ENCODE measurements at regions not wholly inside any gene's neighbourhood (a gene's known extent, or its start where the extent isn't known, plus 50 kb on each side); places are given as distances from the start of the nearest gene placed in this dataset.

GRCh38 chr2:204064119-204064518 lies 127.6 kb downstream of the ICOS start:
- H3K27me3 ChIP-seq, result no peaks in the 10 kb centered on the region
- H3K4me3 ChIP-seq, result no peak overlapping the region
- intact Hi-C loops (cut with DNase I), result no loop called here
- no peaks in the 10 kb centered on the region for H3K4me1 ChIP-seq
- no peak for TF ChIP-seq POLR2A (IDR thresholded peaks at IDR 0.05)
- TF ChIP-seq CTCF (IDR thresholded peaks at IDR 0.05), result no peak
- no peaks in the 10 kb centered on the region for H3K9me3 ChIP-seq
- DNase-seq, result no peak
- WGBS, 2 donors, result 90 to 93% methylated on average over 2 to 4 of the region's 5 CpGs
- no peak overlapping the region for H3K27ac ChIP-seq
- H3K36me3 ChIP-seq, result no peaks in the 10 kb centered on the region

- no peaks in the 10 kb centered on the region for H3K4me1 ChIP-seq
- TF ChIP-seq POLR2A (IDR thresholded peaks at IDR 0.05) (no peak), CTCF (IDR thresholded peaks at IDR 0.05) (no peak)
- WGBS, 2 donors, result 66 to 80% methylated on average over 3 of the region's 3 CpGs
- DNase-seq, result no peak
- H3K27ac ChIP-seq, result no peak overlapping the region
- intact Hi-C loops (cut with DNase I), result no loop called here
- H3K9me3 ChIP-seq, result no peaks in the 10 kb centered on the region
- no peaks in the 10 kb centered on the region for H3K27me3 ChIP-seq
- H3K4me3 ChIP-seq, result no peak overlapping the region
- no peaks in the 10 kb centered on the region for H3K36me3 ChIP-seq
Measured at GRCh38 chr2:204065566-204065965, 129.0 kb downstream of the ICOS start.

- no peaks in the 10 kb centered on the region for H3K4me1 ChIP-seq
- H3K27me3 ChIP-seq, result no peaks in the 10 kb centered on the region
- 33 to 57% methylated on average over 1 of the region's 1 CpG for WGBS, 2 donors
- no peak for DNase-seq
- TF ChIP-seq CTCF (IDR thresholded peaks at IDR 0.05) (no peak), POLR2A (IDR thresholded peaks at IDR 0.05) (no peak)
- H3K36me3 ChIP-seq, result no peaks in the 10 kb centered on the region
- no peak overlapping the region for H3K27ac ChIP-seq
- intact Hi-C loops (cut with DNase I), result no loop called here
- H3K9me3 ChIP-seq, result no peaks in the 10 kb centered on the region
- H3K4me3 ChIP-seq, result no peak overlapping the region
Measured at GRCh38 chr2:204066051-204066450, 129.5 kb downstream of the ICOS start.

- H3K27ac ChIP-seq, result no peak overlapping the region
- H3K36me3 ChIP-seq, result no peaks in the 10 kb centered on the region
- no peak overlapping the region for H3K4me3 ChIP-seq
- 33 to 36% methylated on average over 7 of the region's 7 CpGs for WGBS, 2 donors
- no peaks in the 10 kb centered on the region for H3K27me3 ChIP-seq
- intact Hi-C loops (cut with DNase I), result no loop called here
- DNase-seq, result no peak
- no peaks in the 10 kb centered on the region for H3K9me3 ChIP-seq
- TF ChIP-seq POLR2A (IDR thresholded peaks at IDR 0.05) (no peak), CTCF (IDR thresholded peaks at IDR 0.05) (no peak)
- H3K4me1 ChIP-seq, result no peaks in the 10 kb centered on the region
Measured at GRCh38 chr2:204069804-204070203, 133.2 kb downstream of the ICOS start.

GRCh38 chr2:204072443-204073324 lies 136.1 kb downstream of the ICOS start:
- WGBS, 2 donors, result 76 to 80% methylated on average over 7 to 8 of the region's 8 CpGs
- no peak overlapping the region for H3K4me3 ChIP-seq
- TF ChIP-seq POLR2A (IDR thresholded peaks at IDR 0.05) (no peak), CTCF (IDR thresholded peaks at IDR 0.05) (peak in 5 of 6 experiments; percentile 5 to 48 (median 31))
- H3K4me1 ChIP-seq, result no peaks in the 10 kb centered on the region
- no peak for DNase-seq
- intact Hi-C loops (cut with DNase I), result no loop called here
- no peak overlapping the region for H3K27ac ChIP-seq
- H3K9me3 ChIP-seq, result no peaks in the 10 kb centered on the region
- no peaks in the 10 kb centered on the region for H3K36me3 ChIP-seq
- no peaks in the 10 kb centered on the region for H3K27me3 ChIP-seq
